ENCODE measurements at regions not wholly inside any gene's neighbourhood (a gene's known extent, or its start where the extent isn't known, plus 50 kb on each side); places are given as distances from the start of the nearest gene placed in this dataset.

DNA sequence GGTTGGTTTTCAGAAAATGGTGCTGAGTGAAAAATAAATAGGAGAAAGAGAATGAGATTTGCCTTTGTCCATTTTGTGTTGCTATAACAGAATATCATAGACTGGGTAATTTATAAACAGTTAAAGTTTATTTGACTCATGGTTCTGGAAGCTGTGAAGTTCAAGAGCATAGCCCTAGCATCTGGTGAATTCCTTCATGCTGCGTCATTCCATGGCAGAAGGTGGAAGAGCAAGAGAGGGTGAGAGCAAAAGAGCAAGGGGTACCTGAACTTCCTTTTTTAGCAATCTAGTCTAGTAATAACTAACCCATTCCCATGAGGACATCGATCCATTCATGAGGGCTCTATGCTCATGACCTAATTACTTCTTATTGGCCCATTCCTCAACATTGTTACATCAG, 209.1 kb upstream of the ZP4 start:
- FAIRE-seq = no peak

DNA sequence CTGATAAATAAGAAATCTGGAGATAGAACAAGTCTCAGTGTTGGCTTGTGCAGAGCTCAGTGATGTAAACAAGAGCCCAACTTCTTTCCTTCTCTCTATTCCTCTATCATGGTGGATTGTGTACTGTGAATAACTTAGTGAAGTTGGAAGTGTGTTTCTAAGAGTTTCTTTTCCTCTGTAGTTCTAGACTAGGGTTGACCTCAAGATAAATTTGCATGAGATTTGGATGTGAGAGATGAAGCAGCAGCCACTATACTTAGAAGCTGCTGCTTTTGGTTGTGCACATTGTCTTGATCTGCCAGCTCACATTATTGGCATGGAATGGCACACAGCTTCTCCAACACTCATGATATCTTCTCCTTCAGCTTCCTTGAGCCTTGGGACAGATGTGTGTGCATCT, 198.9 kb upstream of the ZP4 start:
- no peak for DNase-seq (ENCODE audit: insufficient read length, low spot score)
- FAIRE-seq = no peak

More for the DNA sequence above, 209.1 kb upstream of the ZP4 start:
- DNase-seq (ENCODE audit: insufficient read length, low spot score) = no peak

DNA sequence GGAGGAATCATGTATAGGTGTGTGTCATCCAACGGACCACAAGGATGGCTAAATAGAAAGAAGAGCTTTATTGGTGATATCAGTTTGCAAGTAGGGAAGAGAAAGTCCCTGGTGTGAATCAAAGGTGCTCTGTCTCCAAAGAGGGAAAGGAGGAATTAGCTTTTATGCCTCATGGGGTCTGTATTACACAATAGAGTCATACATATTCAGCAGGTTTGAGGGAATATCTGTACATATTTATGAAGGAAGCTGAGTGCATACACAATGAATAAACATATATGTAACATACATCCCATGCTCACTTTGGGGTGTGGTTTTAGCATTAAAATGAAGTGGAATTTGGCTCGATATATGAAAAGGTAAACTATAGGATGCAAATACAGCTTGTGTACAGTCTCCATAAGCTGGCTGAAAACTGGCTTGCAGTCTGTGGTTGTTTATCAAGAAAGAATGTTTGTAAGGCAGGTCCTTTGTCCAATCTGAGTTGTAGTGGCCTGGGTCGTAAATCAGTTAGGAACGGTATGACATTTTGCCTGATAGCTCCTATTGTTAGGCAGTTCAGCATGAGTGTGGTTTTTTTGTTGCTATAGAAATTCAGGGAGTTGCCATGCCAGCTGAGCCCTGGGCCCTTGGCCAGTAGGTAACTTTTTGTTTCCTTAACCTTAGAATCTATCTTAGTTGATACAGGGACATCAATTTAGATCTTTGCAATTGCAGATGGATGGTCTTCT, 198.0 kb upstream of the ZP4 start:
- FAIRE-seq = no peak
- no peak for DNase-seq (ENCODE audit: insufficient read length, low spot score)

- no peak for DNase-seq (ENCODE audit: insufficient read length, low spot score)
- FAIRE-seq = no peak
These were observed 183.3 kb upstream of the ZP4 start for GRCh38 chr1:238073991-238074390.

- DNase-seq (ENCODE audit: insufficient read length, low spot score) (no peak), FAIRE-seq (no peak)
These were observed 180.3 kb upstream of the ZP4 start for GRCh38 chr1:238071061-238071460.

GRCh38 chr1:238063454-238063853, 172.7 kb upstream of the ZP4 start:
- FAIRE-seq = no peak

DNA sequence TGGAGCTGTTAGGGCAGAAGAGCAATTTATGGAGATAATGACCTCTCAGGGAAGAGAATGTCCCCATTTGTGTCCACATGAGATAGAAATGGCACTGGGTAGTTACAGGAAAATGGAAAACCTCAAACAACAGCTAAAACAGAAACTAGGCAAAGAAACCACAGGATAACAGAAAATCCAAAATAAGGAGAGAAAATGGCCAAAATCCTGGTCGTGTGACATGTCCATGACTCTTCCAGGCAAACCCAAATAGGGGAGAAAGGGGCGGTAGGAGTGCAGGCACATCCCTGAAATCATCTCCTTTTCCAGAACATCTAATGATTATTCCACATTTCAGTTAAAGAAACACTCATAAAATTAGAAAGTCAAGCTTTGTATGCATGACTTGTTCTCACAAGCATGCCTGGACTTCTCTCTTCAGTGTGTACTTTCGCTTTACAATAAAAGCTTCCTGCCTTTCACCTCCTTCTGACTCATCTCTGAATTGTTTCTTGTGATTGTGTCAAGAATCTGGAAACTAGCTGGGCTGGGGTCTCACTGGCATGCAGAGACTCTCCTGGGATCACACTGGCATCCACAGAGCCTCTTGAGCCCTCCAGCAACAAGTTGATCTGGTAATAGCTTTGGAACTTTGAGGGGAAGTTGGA, 171.4 kb upstream of the ZP4 start:
- FAIRE-seq = no peak
- no peak for DNase-seq (ENCODE audit: insufficient read length, low spot score)

More at GRCh38 chr1:238063454-238063853, 172.7 kb upstream of the ZP4 start:
- DNase-seq (ENCODE audit: insufficient read length, low spot score) = no peak

- no peak for FAIRE-seq
These were observed 169.3 kb upstream of the ZP4 start for GRCh38 chr1:238060061-238060460.

DNA sequence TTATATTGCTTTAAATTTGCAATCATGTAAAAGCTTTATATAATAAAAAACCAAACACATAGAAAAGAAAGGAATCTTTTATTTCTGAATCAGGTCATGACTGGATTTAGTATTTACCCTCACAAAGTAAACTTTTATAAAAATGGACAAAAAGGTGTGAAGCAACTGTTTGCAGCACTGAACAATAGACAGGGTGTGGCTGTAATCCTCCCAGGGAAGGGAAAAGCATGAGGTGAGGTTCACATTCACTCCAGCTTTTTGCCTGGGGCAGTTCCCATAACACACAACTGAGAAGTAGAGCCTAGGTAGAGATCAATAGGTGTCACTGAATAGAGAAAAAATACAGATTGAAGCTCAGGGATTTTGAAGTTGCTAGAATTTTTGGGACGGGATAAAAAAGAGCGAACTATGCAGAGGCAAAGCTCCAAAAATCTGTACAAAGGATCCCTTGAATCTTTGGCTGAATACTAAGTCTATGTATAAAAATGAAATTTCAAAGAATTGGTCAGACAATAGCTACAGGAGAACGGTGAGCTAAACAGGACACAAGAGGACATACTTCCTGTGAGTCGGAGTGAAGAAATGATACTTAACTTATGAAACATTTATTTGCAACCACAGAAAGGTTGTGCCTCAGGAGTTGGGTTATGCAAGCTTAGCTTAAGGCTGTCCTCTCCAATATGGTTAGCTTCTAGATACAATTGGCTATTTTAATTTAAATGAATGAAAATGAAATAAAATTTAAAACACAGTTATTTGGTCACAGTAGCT, 162.0 kb upstream of the ZP4 start:
- DNase-seq (ENCODE audit: insufficient read length, low spot score) = no peak
- FAIRE-seq = no peak

More at GRCh38 chr1:238060061-238060460, 169.3 kb upstream of the ZP4 start:
- no peak for DNase-seq (ENCODE audit: insufficient read length, low spot score)

DNA sequence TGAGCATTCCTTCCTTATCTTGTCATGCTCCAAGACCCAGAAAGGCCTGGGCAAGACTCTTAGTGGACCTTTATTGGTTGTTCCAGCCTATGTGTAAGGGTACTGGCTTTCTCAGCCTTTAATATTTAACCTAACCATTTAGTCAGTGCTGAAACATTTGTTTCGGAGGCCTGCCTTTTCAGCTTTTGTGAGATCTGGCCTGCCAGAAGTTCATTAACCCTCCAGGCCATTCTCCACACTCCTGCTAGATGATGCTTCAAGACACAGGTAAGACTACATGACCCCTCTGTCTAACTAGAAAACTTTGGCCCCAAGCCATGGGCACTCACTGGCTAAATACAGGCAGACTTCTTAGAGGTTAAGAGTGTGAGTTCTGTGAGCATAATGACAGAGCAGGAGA, 138.4 kb upstream of the ZP4 start:
- FAIRE-seq (no peak), DNase-seq (ENCODE audit: insufficient read length, low spot score) (no peak)

GRCh38 chr1:238027366-238027765, 136.6 kb upstream of the ZP4 start:
- FAIRE-seq (no peak), DNase-seq (ENCODE audit: insufficient read length, low spot score) (no peak)

DNA sequence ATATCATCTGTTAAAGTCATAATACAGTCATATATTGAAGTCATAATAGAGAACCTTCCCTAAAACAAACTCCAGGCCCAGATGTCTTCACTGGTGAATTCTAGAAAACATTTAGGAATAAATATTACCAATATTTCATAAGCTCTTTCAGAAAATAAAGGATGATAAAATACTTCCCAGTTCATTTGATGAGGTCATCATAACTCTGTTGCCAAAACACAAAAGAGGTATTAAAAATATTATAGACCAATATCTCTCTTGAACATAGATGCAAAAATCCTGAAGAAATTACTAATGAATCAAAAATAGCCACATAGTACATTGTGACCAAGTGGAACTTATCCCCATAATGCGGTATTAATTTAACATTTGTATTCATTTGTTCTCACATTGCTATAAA, 132.4 kb upstream of the ZP4 start:
- no peak for DNase-seq (ENCODE audit: insufficient read length, low spot score)
- FAIRE-seq = no peak

GRCh38 chr1:238018214-238018613, 127.5 kb upstream of the ZP4 start:
- no peak for DNase-seq (ENCODE audit: insufficient read length, low spot score)
- no peak for FAIRE-seq

GRCh38 chr1:238006779-238007178, 116.1 kb upstream of the ZP4 start:
- FAIRE-seq (no peak), DNase-seq (ENCODE audit: insufficient read length, low spot score) (no peak)

GRCh38 chr1:238005116-238005515, 114.4 kb upstream of the ZP4 start:
- FAIRE-seq = no peak
- no peak for DNase-seq (ENCODE audit: insufficient read length, low spot score)

GRCh38 chr1:238001818-238002217, 111.1 kb upstream of the ZP4 start:
- FAIRE-seq (no peak), DNase-seq (ENCODE audit: insufficient read length, low spot score) (no peak)

DNA sequence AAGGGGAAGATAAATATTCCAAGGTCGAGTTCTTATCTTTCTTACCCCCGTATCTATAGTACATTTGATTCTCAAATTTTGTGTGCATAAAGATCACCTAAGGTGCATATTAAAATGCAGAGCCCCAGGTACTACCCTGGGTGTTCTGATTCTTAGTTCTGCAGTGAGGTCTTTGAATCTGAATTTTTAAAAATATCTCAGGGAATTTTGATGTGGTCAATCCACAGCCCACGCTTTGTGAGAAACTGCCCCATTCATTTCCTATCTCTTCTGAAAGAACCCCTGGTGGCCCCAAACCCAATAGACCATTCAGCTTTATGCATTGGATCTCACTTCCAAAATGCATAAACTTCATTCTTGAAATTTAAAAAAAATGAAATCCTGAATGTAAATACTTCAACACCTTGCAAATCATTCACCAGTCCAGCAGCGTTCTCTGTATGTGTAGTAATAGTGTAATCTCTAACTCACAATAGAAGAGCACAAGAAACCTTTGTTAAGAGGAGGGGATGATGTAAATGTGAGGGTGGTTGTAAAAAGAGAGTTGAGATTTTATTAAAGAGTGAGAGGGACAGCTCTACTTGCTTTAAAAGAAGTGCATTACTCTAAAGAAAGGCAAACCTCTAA, 108.8 kb upstream of the ZP4 start:
- no peak for FAIRE-seq
- DNase-seq (ENCODE audit: insufficient read length, low spot score) = no peak

DNA sequence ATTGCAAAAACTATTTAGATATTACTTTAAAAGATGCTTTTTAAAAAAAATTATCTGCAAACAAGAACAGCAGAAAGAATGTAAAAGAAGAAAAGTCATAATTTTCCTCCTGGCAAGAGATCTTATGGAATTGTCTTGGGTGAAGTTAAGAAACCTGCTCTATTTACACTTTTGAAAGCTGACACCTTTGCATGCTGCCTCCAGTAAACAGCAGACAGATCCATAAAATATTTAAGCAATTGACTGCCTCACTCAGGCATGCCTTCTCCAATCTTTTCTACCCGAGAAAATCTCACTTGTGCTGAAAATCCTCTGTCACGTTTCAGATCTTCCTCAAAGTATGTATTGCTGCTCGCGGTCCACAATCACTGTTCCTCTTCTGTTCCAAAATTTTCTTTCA, 107.9 kb upstream of the ZP4 start:
- FAIRE-seq (no peak), DNase-seq (ENCODE audit: insufficient read length, low spot score) (no peak)

DNA sequence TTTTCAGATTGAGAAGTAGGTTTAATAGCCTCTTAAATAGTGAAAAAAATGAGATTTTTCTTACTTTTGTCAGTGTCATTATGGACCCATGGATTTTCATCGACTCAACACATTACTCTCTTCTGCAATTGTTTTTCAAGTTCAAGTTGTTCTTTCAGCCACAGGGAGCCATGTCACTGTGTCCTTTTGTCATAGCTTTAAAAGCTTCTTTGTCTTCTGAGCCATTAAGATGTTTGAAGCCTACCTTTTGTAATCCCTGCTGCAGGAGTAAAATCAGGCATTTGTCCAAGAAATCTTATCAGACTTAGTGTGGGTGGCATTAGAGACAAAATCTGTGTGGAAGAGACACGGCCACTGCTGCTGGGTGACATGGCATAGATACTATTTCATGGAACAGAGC, 92.8 kb upstream of the ZP4 start:
- FAIRE-seq = no peak
- no peak for DNase-seq (ENCODE audit: insufficient read length, low spot score)

- no peak for FAIRE-seq
- no peak for DNase-seq (ENCODE audit: insufficient read length, low spot score)
These were observed 90.5 kb upstream of the ZP4 start for GRCh38 chr1:237981223-237981622.

DNA sequence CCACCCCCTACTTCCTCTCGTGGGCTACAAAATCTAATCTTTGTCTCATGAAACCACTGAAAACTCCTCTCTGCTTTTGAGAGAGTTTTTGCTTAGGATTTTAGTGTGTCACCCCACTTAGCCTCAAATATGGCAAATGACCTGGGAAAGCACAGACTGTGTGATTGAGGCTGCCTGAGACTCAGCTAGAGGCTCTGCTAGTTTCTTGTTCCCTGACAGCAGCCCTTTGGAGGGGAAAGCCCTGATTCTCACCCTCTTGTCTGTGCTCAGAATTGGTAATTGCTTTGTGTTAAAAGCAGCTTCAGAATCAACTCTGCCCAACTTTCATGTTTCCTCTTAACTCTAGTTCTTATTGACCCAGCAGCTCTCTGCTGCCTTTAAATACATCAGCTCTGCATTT, 85.6 kb upstream of the ZP4 start:
- FAIRE-seq = no peak
- no peak for DNase-seq (ENCODE audit: insufficient read length, low spot score)
